ENCODE measurements at regions not wholly inside any gene's neighbourhood (a gene's known extent, or its start where the extent isn't known, plus 50 kb on each side); places are given as distances from the start of the nearest gene placed in this dataset.

GRCh38 chr5:100319885-100320284 is 215.3 kb upstream of the FAM174A start:
- no peak for TF ChIP-seq POLR2A (IDR thresholded peaks at IDR 0.05; ENCODE audit: low read length)
- TF ChIP-seq GATA1 (IDR thresholded peaks at IDR 0.05; ENCODE audit: low read depth, low read length), result no peak
- DNase-seq, result no peak

- no peak for DNase-seq
- no peak for TF ChIP-seq GATA1 (IDR thresholded peaks at IDR 0.05; ENCODE audit: low read depth, low read length)
- no peak for TF ChIP-seq POLR2A (IDR thresholded peaks at IDR 0.05; ENCODE audit: low read length)
These were observed 221.5 kb upstream of the FAM174A start for GRCh38 chr5:100313657-100314056.

- DNase-seq, result no peak
These were observed 223.4 kb upstream of the FAM174A start for GRCh38 chr5:100311806-100312205.

GRCh38 chr5:100306000-100306399 is 229.2 kb upstream of the FAM174A start:
- TF ChIP-seq GATA1 (IDR thresholded peaks at IDR 0.05; ENCODE audit: low read depth, low read length) (no peak), POLR2A (IDR thresholded peaks at IDR 0.05; ENCODE audit: low read length) (no peak)
- no peak for DNase-seq

More at GRCh38 chr5:100311806-100312205, 223.4 kb upstream of the FAM174A start:
- TF ChIP-seq POLR2A (IDR thresholded peaks at IDR 0.05; ENCODE audit: low read length) (no peak), GATA1 (IDR thresholded peaks at IDR 0.05; ENCODE audit: low read depth, low read length) (no peak)

GRCh38 chr5:100303216-100303615 is 232.0 kb upstream of the FAM174A start:
- DNase-seq, result no peak
- TF ChIP-seq POLR2A (IDR thresholded peaks at IDR 0.05; ENCODE audit: low read length), result no peak
- no peak for TF ChIP-seq GATA1 (IDR thresholded peaks at IDR 0.05; ENCODE audit: low read depth, low read length)

GRCh38 chr5:100299261-100299660 is 235.9 kb upstream of the FAM174A start:
- no peak for DNase-seq
- TF ChIP-seq GATA1 (IDR thresholded peaks at IDR 0.05; ENCODE audit: low read depth, low read length) (no peak), POLR2A (IDR thresholded peaks at IDR 0.05; ENCODE audit: low read length) (no peak)

GRCh38 chr5:100276071-100276470 is 259.1 kb upstream of the FAM174A start:
- no peak for TF ChIP-seq POLR2A (IDR thresholded peaks at IDR 0.05; ENCODE audit: low read length)
- no peak for TF ChIP-seq GATA1 (IDR thresholded peaks at IDR 0.05; ENCODE audit: low read depth, low read length)
- no peak for DNase-seq

- TF ChIP-seq POLR2A (IDR thresholded peaks at IDR 0.05; ENCODE audit: low read length) (no peak), GATA1 (IDR thresholded peaks at IDR 0.05; ENCODE audit: low read depth, low read length) (no peak)
- DNase-seq, result no peak
These were observed 259.5 kb upstream of the FAM174A start for GRCh38 chr5:100275631-100276030.

- no peak for DNase-seq
- TF ChIP-seq POLR2A (IDR thresholded peaks at IDR 0.05; ENCODE audit: low read length), result no peak
- no peak for TF ChIP-seq GATA1 (IDR thresholded peaks at IDR 0.05; ENCODE audit: low read depth, low read length)
These were observed 261.2 kb upstream of the FAM174A start for GRCh38 chr5:100273846-100274580.

- TF ChIP-seq POLR2A (IDR thresholded peaks at IDR 0.05; ENCODE audit: low read length) (no peak), GATA1 (IDR thresholded peaks at IDR 0.05; ENCODE audit: low read depth, low read length) (no peak)
- no peak for DNase-seq
These were observed 265.0 kb upstream of the FAM174A start for GRCh38 chr5:100270023-100270771.

- no peak for DNase-seq
- TF ChIP-seq GATA1 (IDR thresholded peaks at IDR 0.05; ENCODE audit: low read depth, low read length) (no peak), POLR2A (IDR thresholded peaks at IDR 0.05; ENCODE audit: low read length) (no peak)
These were observed 274.2 kb upstream of the FAM174A start for GRCh38 chr5:100260968-100261367.

GRCh38 chr5:100252944-100253343 is 282.2 kb upstream of the FAM174A start:
- TF ChIP-seq POLR2A (IDR thresholded peaks at IDR 0.05; ENCODE audit: low read length) (no peak), GATA1 (IDR thresholded peaks at IDR 0.05; ENCODE audit: low read depth, low read length) (no peak)
- no peak for DNase-seq

GRCh38 chr5:100252037-100252436 is 283.1 kb upstream of the FAM174A start:
- TF ChIP-seq GATA1 (IDR thresholded peaks at IDR 0.05; ENCODE audit: low read depth, low read length) (no peak), POLR2A (IDR thresholded peaks at IDR 0.05; ENCODE audit: low read length) (no peak)
- DNase-seq, result no peak

- no peak for DNase-seq
- TF ChIP-seq POLR2A (IDR thresholded peaks at IDR 0.05; ENCODE audit: low read length) (no peak), GATA1 (IDR thresholded peaks at IDR 0.05; ENCODE audit: low read depth, low read length) (no peak)
These were observed 285.3 kb upstream of the FAM174A start for GRCh38 chr5:100249884-100250269.

Measured in erythroblast (primary cell).